ENCODE measurements at regions not wholly inside any gene's neighbourhood (a gene's known extent, or its start where the extent isn't known, plus 50 kb on each side); places are given as distances from the start of the nearest gene placed in this dataset.

- H3K4me2 ChIP-seq (replicated peaks; ENCODE audit: extremely low read depth, low read length, poor library complexity, severe bottlenecking) = no peak overlapping the region
- no peak overlapping the region for H3K27ac ChIP-seq (ENCODE audit: low read depth in 1 of 2, low read length in 2 of 2)
- no peak for DNase-seq
- no peak overlapping the region for H3K4me3 ChIP-seq (replicated peaks in 1 of 3; ENCODE audit: low read depth in 2 of 3, low read length in 3 of 3)
- no peaks in the 10 kb centered on the region for H3K36me3 ChIP-seq (replicated peaks in 1 of 2; ENCODE audit: control insufficient read depth in 1 of 2, insufficient read depth in 2 of 2, low read length in 2 of 2)
- no peak overlapping the region for H3K4me3 Mint-ChIP-seq
- H3K36me3 Mint-ChIP-seq = no peaks in the 10 kb centered on the region
- intact Hi-C loops (cut with micrococcal nuclease) = no loop called here
- no peaks in the 10 kb centered on the region for H3K27me3 ChIP-seq (ENCODE audit: control insufficient read depth in 2 of 2, insufficient read depth in 2 of 2, low read length in 2 of 2)
- no peak overlapping the region for H3K9ac ChIP-seq (ENCODE audit: insufficient read depth, low read length, poor library complexity, severe bottlenecking)
- H3K9me3 ChIP-seq (replicated peaks in 1 of 2; ENCODE audit: control insufficient read depth in 1 of 2, insufficient read depth in 1 of 2, low read length in 2 of 2) = peaks cover 0 to 4% of the 10 kb centered on the region in 2 donors
- H3K4me1 ChIP-seq (ENCODE audit: control insufficient read depth in 1 of 2, insufficient read depth in 2 of 2, low read length in 2 of 2) = no peaks in the 10 kb centered on the region
- H2AFZ ChIP-seq (ENCODE audit: insufficient read depth, low read depth, low read length, poor library complexity, severe bottlenecking) = no peak overlapping the region
- H3K79me2 ChIP-seq (ENCODE audit: insufficient read depth, low read length) = no peaks in the 10 kb centered on the region
- H3K27ac Mint-ChIP-seq = no peak overlapping the region
- H3K9me3 Mint-ChIP-seq = peaks cover 0 to 9% (median 2%) of the 10 kb centered on the region in 7 donors
- TF ChIP-seq CTCF (IDR thresholded peaks at IDR 0.05) = no peak
- H3K27me3 Mint-ChIP-seq (ENCODE audit: low read depth in 3 of 3) = peaks cover 0 to 2% (median 0%) of the 10 kb centered on the region in 3 donors
- H3K4me1 Mint-ChIP-seq = no peaks in the 10 kb centered on the region
- WGBS (ENCODE audit: insufficient coverage) = no CpG with 5 or more reads among the region's 3 CpGs
- H4K20me1 ChIP-seq (ENCODE audit: insufficient read depth, low read length) = no peaks in the 10 kb centered on the region
These were observed 184.7 kb upstream of the KITLG start for GRCh38 chr12:88764781-88765480.

- Mint-ChIP-seq H3K36me3 (no peaks in the 10 kb centered on the region), H3K27me3 (ENCODE audit: low read depth in 3 of 3) (peaks cover 0 to 2% (median 0%) of the 10 kb centered on the region in 3 donors), H3K9me3 (peaks cover 0 to 8% (median 2%) of the 10 kb centered on the region in 7 donors), H3K4me1 (no peaks in the 10 kb centered on the region), H3K27ac (no peak overlapping the region), H3K4me3 (no peak overlapping the region)
- H4K20me1 ChIP-seq (ENCODE audit: insufficient read depth, low read length) = no peaks in the 10 kb centered on the region
- H3K4me3 ChIP-seq (replicated peaks in 1 of 3; ENCODE audit: low read depth in 2 of 3, low read length in 3 of 3) = no peak overlapping the region
- no CpG with 5 or more reads among the region's 1 CpG for WGBS (ENCODE audit: insufficient coverage)
- no peak overlapping the region for H3K4me2 ChIP-seq (replicated peaks; ENCODE audit: extremely low read depth, low read length, poor library complexity, severe bottlenecking)
- no peaks in the 10 kb centered on the region for H3K79me2 ChIP-seq (ENCODE audit: insufficient read depth, low read length)
- H3K4me1 ChIP-seq (ENCODE audit: control insufficient read depth in 1 of 2, insufficient read depth in 2 of 2, low read length in 2 of 2) = no peaks in the 10 kb centered on the region
- no peak overlapping the region for H3K27ac ChIP-seq (ENCODE audit: low read depth in 1 of 2, low read length in 2 of 2)
- no peaks in the 10 kb centered on the region for H3K27me3 ChIP-seq (ENCODE audit: control insufficient read depth in 2 of 2, insufficient read depth in 2 of 2, low read length in 2 of 2)
- intact Hi-C loops (cut with micrococcal nuclease) = no loop called here
- H3K9me3 ChIP-seq (replicated peaks in 1 of 2; ENCODE audit: control insufficient read depth in 1 of 2, insufficient read depth in 1 of 2, low read length in 2 of 2) = peaks cover 0 to 4% of the 10 kb centered on the region in 2 donors
- no peaks in the 10 kb centered on the region for H3K36me3 ChIP-seq (replicated peaks in 1 of 2; ENCODE audit: control insufficient read depth in 1 of 2, insufficient read depth in 2 of 2, low read length in 2 of 2)
- no peak for TF ChIP-seq CTCF (IDR thresholded peaks at IDR 0.05)
- DNase-seq = no peak
- no peak overlapping the region for H3K9ac ChIP-seq (ENCODE audit: insufficient read depth, low read length, poor library complexity, severe bottlenecking)
- no peak overlapping the region for H2AFZ ChIP-seq (ENCODE audit: insufficient read depth, low read depth, low read length, poor library complexity, severe bottlenecking)
These were observed 183.3 kb upstream of the KITLG start for GRCh38 chr12:88763536-88764100.

Measured in CD14-positive monocyte (primary cell).